HG02852 (cell line): ENCODE measurements at regions not wholly inside any gene's neighbourhood (a gene's known extent, or its start where the extent isn't known, plus 50 kb on each side); places are given as distances from the start of the nearest gene placed in this dataset.
"Not testable (repeated sequence)": the region's sequence is repeated elsewhere in the genome, so short reads cannot be mapped to it uniquely, and the experiment has no call there.

ENCODE experiments used
- ATAC-seq: cut with Tn5 transposase; IDR thresholded peaks from one replicate; pipeline ENCODE4 v1.9.1; 2021; ENCODE audit warnings: mild to moderate bottlenecking, moderate library complexity; ENCODE audit not compliant: unreplicated experiment

GRCh38 chr3:163347944-163348343, 1730.4 kb downstream of the SI start:
- no peak for ATAC-seq

DNA sequence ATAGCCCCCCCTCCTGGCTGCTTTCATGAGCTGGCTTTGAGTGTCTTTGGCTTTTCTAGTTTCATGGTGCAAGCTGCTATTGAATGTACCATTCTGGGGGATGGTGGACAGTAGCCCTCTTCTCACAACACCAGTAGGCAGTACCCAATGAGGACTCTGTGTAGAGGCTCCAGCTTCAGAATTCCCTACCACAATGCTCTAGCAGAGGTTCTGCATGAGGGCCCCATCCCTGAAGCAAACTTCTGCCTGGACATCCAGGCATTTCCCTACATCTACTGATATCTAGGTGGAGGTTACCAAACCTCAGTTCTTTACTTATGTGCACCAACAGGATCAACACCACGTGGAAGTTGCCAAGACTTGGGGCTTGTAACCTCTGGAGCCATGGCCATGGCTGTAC, 1742.9 kb downstream of the SI start:
- no peak for ATAC-seq

DNA sequence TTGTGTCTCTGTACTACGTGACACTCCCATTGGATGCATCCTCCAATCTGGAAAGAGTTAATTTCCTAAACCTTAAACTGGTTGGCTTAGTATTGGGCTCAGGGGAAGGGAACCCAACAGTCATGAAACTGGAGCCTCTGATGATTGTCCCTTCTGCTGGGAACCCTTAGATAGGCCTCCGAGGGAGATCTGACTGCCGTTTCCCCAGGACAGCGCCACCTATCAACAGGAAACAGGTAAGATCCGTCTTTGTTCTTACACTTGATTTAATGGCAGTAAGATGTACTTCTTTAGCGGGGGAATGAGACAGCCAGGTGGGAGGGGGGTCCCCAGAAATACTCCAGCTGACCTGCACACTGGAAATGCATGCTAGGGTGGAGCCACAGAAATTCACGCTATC, 1749.6 kb downstream of the SI start:
- ATAC-seq = no peak

DNA sequence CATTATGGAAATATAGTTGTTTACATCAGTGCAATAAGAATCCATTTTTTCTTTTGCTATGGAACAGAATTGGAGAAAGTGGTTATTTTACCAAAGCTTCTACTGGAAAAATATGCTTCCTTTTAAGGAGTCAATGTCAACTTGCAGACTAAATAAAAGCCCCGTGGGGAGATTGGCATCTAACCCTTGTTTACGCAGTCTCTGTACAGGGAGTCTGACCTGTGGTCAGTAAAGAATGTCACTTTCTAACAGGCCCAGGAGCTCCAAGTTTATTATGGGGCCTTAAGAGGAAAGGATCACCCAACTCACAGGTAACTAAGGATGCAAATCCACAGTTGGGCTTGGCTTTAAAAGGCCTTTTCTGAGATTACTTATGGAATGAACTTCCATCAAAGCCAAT, 1751.2 kb downstream of the SI start:
- ATAC-seq = no peak

DNA sequence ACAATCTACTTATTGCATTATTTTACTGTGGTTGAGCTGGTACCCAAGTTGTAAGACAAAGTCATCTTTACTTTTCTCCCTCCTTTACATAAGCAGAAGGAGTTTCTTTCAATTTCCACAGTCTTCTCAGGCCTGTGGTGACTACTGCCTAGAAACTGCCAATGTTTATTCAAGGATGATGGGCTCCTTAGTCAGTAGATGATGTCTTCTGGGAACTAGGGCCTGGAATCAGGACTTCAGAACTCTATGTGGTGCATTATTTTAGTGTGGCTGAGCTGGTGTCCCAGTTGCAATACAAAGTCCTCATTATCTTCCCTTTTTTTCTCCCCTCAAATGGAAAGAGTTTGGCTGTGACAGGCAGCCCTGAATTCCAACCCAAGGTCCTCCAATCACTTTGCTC, 1762.5 kb downstream of the SI start:
- no peak for ATAC-seq

DNA sequence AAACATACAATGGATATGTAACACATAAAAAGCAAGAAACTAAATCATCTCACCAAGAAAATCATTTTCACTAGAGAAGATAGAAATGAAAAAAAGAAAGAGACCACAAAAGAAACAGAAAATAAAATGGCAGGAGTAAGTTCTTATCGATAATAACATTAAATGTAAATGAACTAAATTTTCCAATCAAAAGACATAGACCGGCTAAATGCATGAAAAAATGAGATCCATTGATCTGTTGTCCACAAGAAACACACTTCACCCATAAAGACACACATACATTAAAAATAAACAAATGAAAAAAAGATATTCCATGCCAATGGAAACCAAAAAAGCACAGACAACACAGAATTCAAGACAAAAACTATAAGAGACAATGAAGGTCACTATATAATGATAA, 1771.9 kb downstream of the SI start:
- no peak for ATAC-seq

DNA sequence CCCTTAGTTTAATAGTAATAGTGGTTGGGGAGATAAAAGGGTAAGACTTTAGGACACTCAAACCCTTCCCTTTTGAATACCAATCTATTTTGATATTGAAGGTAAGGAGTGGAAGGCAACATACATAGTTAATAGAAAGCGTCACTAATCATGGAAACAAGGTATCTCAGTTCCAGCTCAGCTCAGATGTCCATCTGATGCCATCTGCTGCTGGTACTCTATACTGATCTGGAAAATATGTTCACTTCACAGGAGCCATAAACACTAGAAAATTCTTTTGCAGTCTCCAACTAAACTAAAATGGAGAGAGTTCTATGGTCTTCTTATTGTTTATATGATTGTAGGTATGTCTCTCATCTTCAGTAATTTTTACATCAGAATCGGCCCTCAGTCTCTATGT, 1777.1 kb downstream of the OTOL1 start:
- ATAC-seq = no peak

- ATAC-seq = no peak
These were observed 1770.1 kb downstream of the OTOL1 start for GRCh38 chr3:163266731-163267130.

DNA sequence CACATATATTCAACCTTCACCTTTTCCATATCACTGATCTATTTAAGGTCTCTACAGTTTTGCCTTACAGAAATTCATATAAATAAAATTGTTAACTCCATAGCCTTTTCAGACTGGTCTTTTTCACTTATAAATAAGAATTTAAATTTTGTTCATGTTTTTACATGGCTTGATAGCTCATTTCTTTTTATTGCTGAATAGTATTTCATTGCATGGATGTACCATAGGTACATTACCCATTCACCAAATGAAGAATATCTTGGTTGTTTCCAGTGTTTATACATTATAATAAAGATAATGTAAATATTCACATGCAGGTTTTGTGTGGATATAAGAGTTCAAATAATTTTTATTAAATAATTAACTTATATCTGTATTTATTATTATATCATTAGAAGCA, 1765.0 kb downstream of the OTOL1 start:
- no peak for ATAC-seq

- ATAC-seq = no peak
These were observed 1764.4 kb downstream of the OTOL1 start for GRCh38 chr3:163261056-163261455.

DNA sequence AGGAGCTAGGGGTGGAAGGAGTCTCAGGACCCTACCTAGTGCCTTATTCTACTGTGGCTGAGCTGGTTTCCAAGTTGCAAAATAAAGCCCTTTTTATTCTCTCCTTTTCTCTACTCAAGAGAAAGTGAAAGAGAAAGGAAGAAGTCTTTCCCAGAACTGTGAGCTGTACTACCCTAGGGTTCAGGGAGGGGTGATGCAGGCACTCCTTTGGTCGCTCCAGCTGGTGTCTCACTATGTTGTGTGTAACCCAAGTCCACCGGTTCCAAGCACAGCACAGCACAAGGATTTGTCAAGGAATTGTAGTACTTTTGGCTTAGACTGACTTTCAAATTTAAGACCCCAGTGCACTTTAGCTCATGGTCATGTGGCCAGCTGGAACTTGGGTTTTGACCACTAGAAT, 1721.7 kb downstream of the OTOL1 start:
- no peak for ATAC-seq

DNA sequence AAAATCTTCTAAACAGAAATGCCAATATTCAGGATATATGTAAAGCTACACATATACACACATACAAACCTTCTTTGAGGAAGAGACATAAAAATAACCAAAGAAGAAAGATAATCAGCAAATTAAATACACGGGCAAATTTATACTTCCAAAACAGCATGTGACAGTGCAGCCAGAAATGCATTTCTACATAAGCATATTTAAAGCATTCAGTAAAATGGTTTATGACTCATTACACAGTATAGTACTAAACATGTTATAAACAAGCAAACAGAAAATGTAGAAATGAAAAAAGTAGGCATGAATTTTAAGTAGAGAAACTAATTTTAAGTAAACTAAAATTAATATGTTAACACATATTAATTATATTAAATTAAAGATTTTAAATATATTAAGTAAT, 1717.2 kb downstream of the OTOL1 start:
- no peak for ATAC-seq

DNA sequence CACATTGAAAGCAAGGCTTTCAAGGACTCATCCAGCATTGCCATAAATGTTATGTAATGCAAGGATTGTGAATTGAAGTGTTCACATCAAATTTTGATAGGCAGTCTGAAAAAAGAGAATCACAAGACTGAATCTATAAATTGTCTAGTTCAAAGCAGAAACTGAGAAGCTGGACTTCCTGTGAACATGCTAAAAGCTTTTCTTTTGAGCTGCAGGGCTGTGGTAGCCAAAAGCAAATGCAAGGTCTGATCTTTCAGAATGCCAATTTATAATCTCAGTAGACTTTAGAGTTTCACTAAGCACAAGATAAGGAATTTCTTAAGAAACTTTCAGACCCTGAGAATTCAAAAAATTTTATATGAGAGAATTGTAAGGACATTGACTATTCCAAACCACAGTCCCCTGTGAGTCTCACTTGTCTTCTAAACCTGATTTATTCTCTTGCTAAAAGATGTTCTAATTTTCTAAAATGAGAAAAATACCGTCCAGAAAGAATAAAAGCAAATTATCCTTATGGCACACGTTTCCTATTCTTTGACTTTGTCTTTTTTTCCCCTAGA, 1700.3 kb downstream of the OTOL1 start:
- no peak for ATAC-seq

GRCh38 chr3:163196245-163196644, 1699.6 kb downstream of the OTOL1 start:
- ATAC-seq = no peak

GRCh38 chr3:163185721-163186350, 1689.2 kb downstream of the OTOL1 start:
- ATAC-seq = no peak

DNA sequence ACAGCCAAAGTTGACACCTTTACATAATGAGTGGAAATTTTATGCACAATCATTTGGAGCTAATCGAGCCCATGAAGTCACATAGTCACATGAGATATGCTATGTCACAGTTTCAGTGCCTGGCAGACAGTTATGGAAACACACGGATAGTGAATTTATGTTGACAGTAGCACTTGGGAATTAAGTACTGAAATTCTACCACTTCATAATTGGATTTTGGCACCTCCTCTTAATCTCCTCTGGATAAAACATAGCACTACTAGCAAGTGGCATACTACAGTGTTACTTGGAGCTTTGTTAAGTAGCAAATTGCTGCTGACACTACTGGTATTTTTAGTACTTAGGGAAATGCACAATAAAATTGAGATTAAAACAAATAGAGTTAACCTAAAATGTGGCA, 1679.4 kb downstream of the OTOL1 start:
- no peak for ATAC-seq

DNA sequence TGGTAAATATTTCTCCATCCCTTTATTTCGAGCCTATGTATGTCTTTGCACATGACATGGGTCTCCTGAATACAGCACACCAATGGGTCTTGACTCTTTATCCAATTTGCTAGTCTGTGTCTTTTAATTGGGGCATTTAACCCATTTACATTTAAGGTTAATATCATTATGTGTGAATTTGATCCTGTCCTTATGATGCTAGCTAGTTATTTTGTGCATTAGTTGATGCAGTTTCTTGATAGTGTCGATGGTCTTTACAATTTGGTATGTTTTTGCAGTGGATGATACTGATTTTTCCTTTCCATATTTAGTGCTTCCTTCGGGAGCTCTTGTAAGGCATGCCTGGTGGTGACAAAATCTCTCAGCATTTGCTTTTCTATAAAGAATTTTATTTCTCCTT, 1675.9 kb downstream of the OTOL1 start:
- not testable (repeated sequence) for ATAC-seq

DNA sequence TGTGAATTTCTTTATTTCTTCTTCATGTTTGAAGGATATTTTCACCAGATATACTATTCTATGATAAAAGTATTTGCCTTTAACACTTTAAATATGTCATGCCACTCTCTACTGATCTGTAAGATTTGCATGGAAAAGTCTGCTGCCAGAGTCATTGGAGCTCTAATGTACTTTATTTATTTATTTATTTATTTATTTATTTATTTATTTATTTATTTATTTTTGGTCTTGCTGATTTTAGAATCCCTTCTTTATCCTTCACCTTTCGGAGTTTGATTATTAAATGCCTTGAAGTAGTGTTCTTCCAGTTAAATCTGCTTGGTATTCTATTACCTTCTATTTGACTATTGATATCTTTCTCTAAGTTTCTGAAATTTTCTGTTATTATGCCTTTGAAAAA, 1669.6 kb downstream of the OTOL1 start:
- ATAC-seq = no peak

DNA sequence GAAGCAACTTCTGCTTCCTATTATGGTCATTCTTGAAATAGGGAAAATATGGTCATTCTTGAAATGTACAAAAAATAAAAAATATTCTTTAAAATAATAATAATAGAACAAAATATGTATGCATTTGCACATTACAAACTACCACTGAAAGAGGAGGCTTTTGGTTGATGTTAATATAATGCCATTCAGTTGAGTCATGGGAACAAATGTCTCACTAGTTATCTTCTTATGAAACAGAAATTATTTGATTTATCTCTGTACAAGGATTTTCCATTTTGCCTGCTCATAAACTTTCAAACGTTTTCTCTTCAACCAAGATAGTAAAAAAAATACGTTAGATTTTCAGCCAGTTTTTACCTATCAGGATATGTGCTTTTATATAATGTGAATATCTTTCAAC, 1662.7 kb downstream of the OTOL1 start:
- no peak for ATAC-seq

DNA sequence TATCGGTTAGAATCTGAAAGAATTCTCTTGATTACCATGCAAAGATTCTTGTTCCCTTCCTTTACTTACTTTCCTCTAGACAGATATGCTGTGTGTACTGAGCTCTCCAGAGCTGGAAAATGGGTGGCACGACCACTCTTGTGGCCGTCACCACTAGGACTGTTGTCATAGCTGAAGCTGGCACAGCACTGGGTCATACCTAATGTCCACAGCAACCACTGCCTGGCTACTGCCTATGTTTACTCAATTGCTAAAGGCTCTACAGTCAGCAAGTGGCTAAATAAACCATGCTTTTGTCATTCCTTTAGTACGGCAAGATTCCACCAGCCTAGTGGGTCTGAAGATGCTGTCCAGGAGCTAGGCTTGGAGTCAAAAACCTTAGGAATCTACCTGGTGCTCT, 1643.0 kb downstream of the OTOL1 start:
- no peak for ATAC-seq

GRCh38 chr3:163138258-163138657, 1641.7 kb downstream of the OTOL1 start:
- no peak for ATAC-seq

DNA sequence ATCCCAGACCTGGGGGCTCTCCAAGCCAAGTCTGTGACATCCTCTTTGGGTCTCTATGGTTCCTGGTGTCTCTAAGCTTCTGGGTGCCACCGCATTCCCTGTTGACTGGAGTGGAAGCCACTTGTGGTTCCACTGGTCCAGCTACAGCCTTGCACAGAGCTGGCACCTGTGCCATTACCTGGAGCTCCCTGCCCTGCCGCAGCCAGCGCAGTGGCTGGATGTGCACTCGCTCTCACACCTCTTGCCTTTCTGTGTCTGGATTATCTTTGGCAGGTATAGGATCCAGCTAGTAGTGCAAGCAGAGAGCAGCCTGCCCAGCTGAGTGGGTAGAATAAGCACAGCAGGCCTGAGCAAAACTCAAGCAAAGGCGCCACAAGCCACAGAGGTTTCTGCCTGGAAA, 1635.5 kb downstream of the OTOL1 start:
- no peak for ATAC-seq

- no peak for ATAC-seq
These were observed 1632.7 kb downstream of the OTOL1 start for GRCh38 chr3:163129287-163129686.
